Parathyroid adenoma (tissue), 2 donors: ENCODE measurements at regions not wholly inside any gene's neighbourhood (a gene's known extent, or its start where the extent isn't known, plus 50 kb on each side); places are given as distances from the start of the nearest gene placed in this dataset.

Source experiments
- H2AFZ ChIP-seq: fragments of 300-600 bp; sonication (generic); one replicate; pipeline ENCODE4 v1.7.0; 2017; ENCODE audit warnings: antibody characterized with exemption, mild to moderate bottlenecking
- H3K27ac ChIP-seq: fragments of 300-600 bp; sonication (generic); one replicate; pipeline ENCODE4 v1.7.0; 2017
- H3K27me3 ChIP-seq: fragments of 300-600 bp; sonication (generic); one replicate; pipeline ENCODE4 v1.7.0; 2017; ENCODE audit warnings: low read length; ENCODE audit not compliant: control insufficient read depth, insufficient read depth
- H3K36me3 ChIP-seq: fragments of 300-600 bp; sonication (generic); one replicate; pipeline ENCODE4 v1.7.0; 2017; ENCODE audit warnings: low read length; ENCODE audit not compliant: control insufficient read depth, insufficient read depth
- H3K4me1 ChIP-seq: fragments of 300-600 bp; sonication (generic); one replicate; pipeline ENCODE4 v1.7.0; 2017; ENCODE audit warnings: control low read depth
- H3K4me2 ChIP-seq: fragments of 300-600 bp; sonication (generic); one replicate; pipeline ENCODE4 v1.7.0; 2017; ENCODE audit warnings: low read length
- H3K4me3 ChIP-seq: fragments of 300-600 bp; sonication (generic); one replicate; pipeline ENCODE4 v1.7.0; 2017; ENCODE audit warnings: low read depth, low read length
- H3K79me2 ChIP-seq: fragments of 300-600 bp; sonication (generic); one replicate; pipeline ENCODE4 v1.7.0; 2017; ENCODE audit warnings: control low read depth
- H3K9ac ChIP-seq: fragments of 300-600 bp; sonication (generic); one replicate; pipeline ENCODE4 v1.7.0; 2017; ENCODE audit warnings: mild to moderate bottlenecking
- H3K9me3 ChIP-seq: fragments of 300-600 bp; sonication (generic); one replicate; pipeline ENCODE4 v1.7.0; 2017; ENCODE audit warnings: low read length; ENCODE audit not compliant: control insufficient read depth
- TF ChIP-seq, protein P1 (sequence below): fragments of 300-600 bp; sonication (generic); IDR thresholded peaks from one replicate; pipeline ENCODE4 v1.7.0; 2017; ENCODE audit warnings: antibody characterized with exemption, mild to moderate bottlenecking
- donor health status: primary hyperparathyroidism.

GRCh38 chr20:16143596-16143995 lies 429.7 kb downstream of the KIF16B start:
- H3K4me3 ChIP-seq: no peak overlapping the region
- no peak overlapping the region for H3K27ac ChIP-seq
- no peaks in the 10 kb centered on the region for H3K4me1 ChIP-seq
- H3K4me2 ChIP-seq: no peak overlapping the region
- H3K9ac ChIP-seq: no peak overlapping the region
- no peaks in the 10 kb centered on the region for H3K36me3 ChIP-seq
- H3K79me2 ChIP-seq: no peaks in the 10 kb centered on the region
- H3K27me3 ChIP-seq: no peaks in the 10 kb centered on the region
- TF ChIP-seq, protein P1, sequence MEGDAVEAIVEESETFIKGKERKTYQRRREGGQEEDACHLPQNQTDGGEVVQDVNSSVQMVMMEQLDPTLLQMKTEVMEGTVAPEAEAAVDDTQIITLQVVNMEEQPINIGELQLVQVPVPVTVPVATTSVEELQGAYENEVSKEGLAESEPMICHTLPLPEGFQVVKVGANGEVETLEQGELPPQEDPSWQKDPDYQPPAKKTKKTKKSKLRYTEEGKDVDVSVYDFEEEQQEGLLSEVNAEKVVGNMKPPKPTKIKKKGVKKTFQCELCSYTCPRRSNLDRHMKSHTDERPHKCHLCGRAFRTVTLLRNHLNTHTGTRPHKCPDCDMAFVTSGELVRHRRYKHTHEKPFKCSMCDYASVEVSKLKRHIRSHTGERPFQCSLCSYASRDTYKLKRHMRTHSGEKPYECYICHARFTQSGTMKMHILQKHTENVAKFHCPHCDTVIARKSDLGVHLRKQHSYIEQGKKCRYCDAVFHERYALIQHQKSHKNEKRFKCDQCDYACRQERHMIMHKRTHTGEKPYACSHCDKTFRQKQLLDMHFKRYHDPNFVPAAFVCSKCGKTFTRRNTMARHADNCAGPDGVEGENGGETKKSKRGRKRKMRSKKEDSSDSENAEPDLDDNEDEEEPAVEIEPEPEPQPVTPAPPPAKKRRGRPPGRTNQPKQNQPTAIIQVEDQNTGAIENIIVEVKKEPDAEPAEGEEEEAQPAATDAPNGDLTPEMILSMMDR: no peak
- H2AFZ ChIP-seq: no peak overlapping the region
- peaks cover 7% of the 10 kb centered on the region for H3K9me3 ChIP-seq

- Histone ChIP-seq H2AFZ (no peak overlapping the region), H3K36me3 (no peaks in the 10 kb centered on the region), H3K4me1 (no peaks in the 10 kb centered on the region), H3K79me2 (no peaks in the 10 kb centered on the region), H3K9ac (no peak overlapping the region), H3K4me3 (no peak overlapping the region), H3K9me3 (peaks cover 7% of the 10 kb centered on the region), H3K27ac (no peak overlapping the region), H3K4me2 (no peak overlapping the region), H3K27me3 (no peaks in the 10 kb centered on the region)
- TF ChIP-seq, protein P1: no peak
Measured at GRCh38 chr20:16135630-16136029, 437.6 kb downstream of the KIF16B start.

DNA sequence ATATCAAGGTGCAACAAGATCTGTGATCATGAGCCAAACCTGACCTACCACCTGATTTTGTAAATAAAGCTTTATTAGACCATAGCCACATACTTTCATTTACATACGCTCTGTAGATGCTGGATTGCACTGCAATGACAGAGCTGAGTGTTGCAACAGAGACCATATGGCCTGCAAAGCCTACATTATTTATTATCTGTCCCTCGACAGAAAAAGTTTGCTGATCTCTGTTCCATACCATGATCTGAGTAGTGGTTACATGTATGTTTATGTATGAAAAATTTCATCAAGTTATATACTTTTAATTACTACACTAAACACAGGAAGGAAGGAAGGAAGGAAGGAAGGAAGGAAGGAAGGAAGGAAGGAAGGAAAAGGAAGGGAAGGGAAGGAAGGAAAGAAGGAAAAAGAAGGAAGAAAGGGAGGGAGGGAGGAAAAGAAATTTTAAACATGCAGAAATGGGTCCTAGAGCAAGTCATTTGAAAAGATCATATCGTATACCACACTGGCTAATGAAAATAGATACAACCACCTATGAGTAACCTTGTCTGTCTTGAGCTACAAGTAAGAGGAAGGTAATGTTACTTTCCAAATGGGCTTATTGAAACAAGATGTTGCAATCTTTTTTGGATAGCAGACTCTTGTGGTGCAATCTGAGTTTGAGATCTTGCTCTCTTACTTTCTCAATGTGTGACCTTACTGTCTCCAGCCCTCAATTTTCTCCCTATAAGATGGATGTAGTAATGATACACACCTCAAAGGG lies 441.0 kb downstream of the KIF16B start:
- Histone ChIP-seq H3K27ac (no peak overlapping the region), H3K79me2 (no peaks in the 10 kb centered on the region), H3K4me3 (no peak overlapping the region), H3K4me2 (no peak overlapping the region), H3K4me1 (no peaks in the 10 kb centered on the region), H3K36me3 (no peaks in the 10 kb centered on the region), H3K9me3 (no peaks in the 10 kb centered on the region), H3K9ac (no peak overlapping the region), H3K27me3 (no peaks in the 10 kb centered on the region), H2AFZ (no peak overlapping the region)
- TF ChIP-seq, protein P1: no peak

DNA sequence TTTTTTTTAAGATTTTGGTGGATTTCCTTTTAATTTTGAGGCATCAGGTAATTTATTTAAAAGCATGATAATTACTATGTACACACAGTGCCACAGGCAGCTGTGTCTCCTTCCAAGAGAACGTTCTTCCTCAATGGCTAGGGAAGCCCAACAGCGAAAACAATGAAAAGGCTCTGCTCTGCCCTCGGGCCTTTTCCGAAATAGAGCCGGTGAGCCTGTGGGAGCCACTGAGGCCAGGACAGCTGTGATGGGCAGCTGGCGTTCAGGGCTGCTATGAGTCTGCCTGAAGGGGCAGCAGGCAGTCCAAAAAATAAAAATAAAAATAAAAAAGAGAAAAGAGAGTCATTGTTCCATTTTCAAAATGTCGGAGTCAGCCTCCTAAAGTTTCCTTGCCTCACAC lies 443.8 kb downstream of the KIF16B start:
- Histone ChIP-seq H2AFZ (no peak overlapping the region), H3K27ac (no peak overlapping the region), H3K4me3 (no peak overlapping the region), H3K9me3 (no peaks in the 10 kb centered on the region), H3K9ac (no peak overlapping the region), H3K27me3 (no peaks in the 10 kb centered on the region), H3K4me1 (no peaks in the 10 kb centered on the region), H3K79me2 (no peaks in the 10 kb centered on the region), H3K4me2 (no peak overlapping the region), H3K36me3 (no peaks in the 10 kb centered on the region)
- TF ChIP-seq, protein P1: no peak

- Histone ChIP-seq H3K79me2 (no peaks in the 10 kb centered on the region), H3K4me2 (no peak overlapping the region), H3K27me3 (no peaks in the 10 kb centered on the region), H3K4me3 (no peak overlapping the region), H2AFZ (no peak overlapping the region), H3K9ac (no peak overlapping the region), H3K36me3 (no peaks in the 10 kb centered on the region), H3K27ac (no peak overlapping the region), H3K4me1 (no peaks in the 10 kb centered on the region), H3K9me3 (no peaks in the 10 kb centered on the region)
- TF ChIP-seq, protein P1: no peak
Measured at GRCh38 chr20:16128538-16129106, 444.6 kb downstream of the KIF16B start.
